Inflammatory macrophage treated with lipopolysaccharide for 1 hour (primary cell): ENCODE measurements at regions not wholly inside any gene's neighbourhood (a gene's known extent, or its start where the extent isn't known, plus 50 kb on each side); places are given as distances from the start of the nearest gene placed in this dataset.
"Not testable (repeated sequence)": the region's sequence is repeated elsewhere in the genome, so short reads cannot be mapped to it uniquely, and the experiment has no call there.

ENCODE experiments used
- DNase-seq, 2 donors: peaks; one replicate each; pipeline ENCODE4 v3.0.0-alpha.2; 2020 to 2022

GRCh38 chr12:89833337-89834252 lies 125.0 kb upstream of the ATP2B1 start:
- DNase-seq = peak; percentile 50 to 62

- no peak for DNase-seq
Observed at GRCh38 chr12:89832336-89832735, 123.7 kb upstream of the ATP2B1 start.

GRCh38 chr12:89831310-89832095 lies 122.9 kb upstream of the ATP2B1 start:
- DNase-seq = no peak

- DNase-seq = no peak
Observed at GRCh38 chr12:89829434-89829975, 120.9 kb upstream of the ATP2B1 start.

- DNase-seq = no peak
Observed at GRCh38 chr12:89828575-89828974, 119.9 kb upstream of the ATP2B1 start.

GRCh38 chr12:89827592-89827991 lies 119.0 kb upstream of the ATP2B1 start:
- no peak for DNase-seq

- no peak for DNase-seq
Observed at GRCh38 chr12:89826468-89826867, 117.8 kb upstream of the ATP2B1 start.

- no peak for DNase-seq
Observed at GRCh38 chr12:89825591-89826449, 117.2 kb upstream of the ATP2B1 start.

GRCh38 chr12:89824822-89825221 lies 116.2 kb upstream of the ATP2B1 start:
- DNase-seq = no peak

GRCh38 chr12:89822992-89823391 lies 114.4 kb upstream of the ATP2B1 start:
- not testable (repeated sequence) for DNase-seq

GRCh38 chr12:89821896-89822295 lies 113.3 kb upstream of the ATP2B1 start:
- DNase-seq = no peak

- no peak for DNase-seq
Observed at GRCh38 chr12:89817501-89818226, 109.0 kb upstream of the ATP2B1 start.

GRCh38 chr12:89815225-89815624 lies 106.6 kb upstream of the ATP2B1 start:
- no peak for DNase-seq

GRCh38 chr12:89803412-89803811 lies 94.8 kb upstream of the ATP2B1 start:
- no peak for DNase-seq

GRCh38 chr12:89801284-89801683 lies 92.6 kb upstream of the ATP2B1 start:
- DNase-seq = no peak

- DNase-seq = no peak
Observed at GRCh38 chr12:89800435-89800834, 91.8 kb upstream of the ATP2B1 start.

- no peak for DNase-seq
Observed at GRCh38 chr12:89799316-89799715, 90.7 kb upstream of the ATP2B1 start.

GRCh38 chr12:89797436-89797835 lies 88.8 kb upstream of the ATP2B1 start:
- no peak for DNase-seq

GRCh38 chr12:89796798-89797382 lies 88.3 kb upstream of the ATP2B1 start:
- no peak for DNase-seq

- no peak for DNase-seq
Observed at GRCh38 chr12:89793946-89794345, 85.3 kb upstream of the ATP2B1 start.

GRCh38 chr12:89791286-89791685 lies 82.6 kb upstream of the ATP2B1 start:
- no peak for DNase-seq

GRCh38 chr12:89789862-89790261 lies 81.2 kb upstream of the ATP2B1 start:
- DNase-seq = peak; percentile 89 to 96
